ENCODE measurements at regions not wholly inside any gene's neighbourhood (a gene's known extent, or its start where the extent isn't known, plus 50 kb on each side); places are given as distances from the start of the nearest gene placed in this dataset.

DNA sequence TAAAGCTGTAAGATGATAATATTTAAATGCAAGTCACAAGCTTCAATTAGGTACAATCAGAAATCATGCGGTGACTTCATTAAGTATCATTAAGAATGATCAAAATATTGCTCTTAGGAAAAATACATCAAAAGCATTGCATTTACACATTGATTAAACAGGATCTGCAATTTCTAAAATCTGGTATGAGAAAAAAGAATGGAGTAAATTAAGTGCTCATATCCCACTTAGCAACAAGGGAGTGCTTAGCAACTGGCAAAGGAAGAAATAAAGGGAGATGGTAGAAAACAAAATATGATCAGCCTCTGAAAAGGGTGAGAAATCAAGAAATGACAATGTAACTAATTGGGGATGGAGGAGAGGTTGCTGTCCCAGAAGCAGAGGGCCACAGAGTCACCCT lies 1918.2 kb upstream of the PIK3C3 start:
- 95% methylated on average over 1 of the region's 1 CpG for WGBS
- Histone ChIP-seq H3K27ac (ENCODE audit: low read depth in 1 of 2, low read length in 2 of 2) (no peak overlapping the region), H3K4me3 (ENCODE audit: low read depth in 1 of 3, low read length in 3 of 3) (no peak overlapping the region), H3K36me3 (ENCODE audit: control insufficient read depth in 4 of 4, insufficient read depth in 3 of 4, low read depth in 1 of 4, low read length in 3 of 4) (no peaks in the 10 kb centered on the region), H3K9ac (ENCODE audit: low read depth in 1 of 2, low read length in 2 of 2) (no peak overlapping the region), H3K27me3 (ENCODE audit: control insufficient read depth in 4 of 4, insufficient read depth in 4 of 4, low read length in 3 of 4) (no peaks in the 10 kb centered on the region), H3K9me3 (ENCODE audit: control insufficient read depth in 4 of 4, low read length in 3 of 4) (no peaks in the 10 kb centered on the region), H3K4me1 (ENCODE audit: control insufficient read depth in 4 of 4, insufficient read depth in 4 of 4, low read length in 3 of 4) (no peaks in the 10 kb centered on the region)
- DNase-seq (ENCODE audit: low spot score) = no peak
- TF ChIP-seq HNF4G (IDR thresholded peaks at IDR 0.05) (no peak), RXRA (IDR thresholded peaks at IDR 0.05) (no peak), FOXA1 (IDR thresholded peaks at IDR 0.05) (no peak), JUND (IDR thresholded peaks at IDR 0.05) (no peak), GABPA (IDR thresholded peaks at IDR 0.05 in 1 of 2, conservative IDR thresholded peaks at IDR 0.05 in 1 of 2) (no peak), HNF4A (conservative IDR thresholded peaks at IDR 0.05) (no peak), TAF1 (conservative IDR thresholded peaks at IDR 0.05) (no peak), YY1 (IDR thresholded peaks at IDR 0.05) (no peak), FOXA2 (IDR thresholded peaks at IDR 0.05) (no peak), NR2F2 (IDR thresholded peaks at IDR 0.05) (no peak), EGR1 (IDR thresholded peaks at IDR 0.05; ENCODE audit: low read depth in 2 of 2) (no peak), SP1 (IDR thresholded peaks at IDR 0.05) (no peak), RAD21 (IDR thresholded peaks at IDR 0.05) (no peak)
- TF ChIP-seq, protein P1, sequence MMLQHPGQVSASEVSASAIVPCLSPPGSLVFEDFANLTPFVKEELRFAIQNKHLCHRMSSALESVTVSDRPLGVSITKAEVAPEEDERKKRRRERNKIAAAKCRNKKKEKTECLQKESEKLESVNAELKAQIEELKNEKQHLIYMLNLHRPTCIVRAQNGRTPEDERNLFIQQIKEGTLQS (IDR thresholded peaks at IDR 0.05) = no peak
- TF ChIP-seq, protein P2, sequence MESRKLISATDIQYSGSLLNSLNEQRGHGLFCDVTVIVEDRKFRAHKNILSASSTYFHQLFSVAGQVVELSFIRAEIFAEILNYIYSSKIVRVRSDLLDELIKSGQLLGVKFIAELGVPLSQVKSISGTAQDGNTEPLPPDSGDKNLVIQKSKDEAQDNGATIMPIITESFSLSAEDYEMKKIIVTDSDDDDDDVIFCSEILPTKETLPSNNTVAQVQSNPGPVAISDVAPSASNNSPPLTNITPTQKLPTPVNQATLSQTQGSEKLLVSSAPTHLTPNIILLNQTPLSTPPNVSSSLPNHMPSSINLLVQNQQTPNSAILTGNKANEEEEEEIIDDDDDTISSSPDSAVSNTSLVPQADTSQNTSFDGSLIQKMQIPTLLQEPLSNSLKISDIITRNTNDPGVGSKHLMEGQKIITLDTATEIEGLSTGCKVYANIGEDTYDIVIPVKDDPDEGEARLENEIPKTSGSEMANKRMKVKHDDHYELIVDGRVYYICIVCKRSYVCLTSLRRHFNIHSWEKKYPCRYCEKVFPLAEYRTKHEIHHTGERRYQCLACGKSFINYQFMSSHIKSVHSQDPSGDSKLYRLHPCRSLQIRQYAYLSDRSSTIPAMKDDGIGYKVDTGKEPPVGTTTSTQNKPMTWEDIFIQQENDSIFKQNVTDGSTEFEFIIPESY (IDR thresholded peaks at IDR 0.05) = no peak
- TF ChIP-seq, protein P3, sequence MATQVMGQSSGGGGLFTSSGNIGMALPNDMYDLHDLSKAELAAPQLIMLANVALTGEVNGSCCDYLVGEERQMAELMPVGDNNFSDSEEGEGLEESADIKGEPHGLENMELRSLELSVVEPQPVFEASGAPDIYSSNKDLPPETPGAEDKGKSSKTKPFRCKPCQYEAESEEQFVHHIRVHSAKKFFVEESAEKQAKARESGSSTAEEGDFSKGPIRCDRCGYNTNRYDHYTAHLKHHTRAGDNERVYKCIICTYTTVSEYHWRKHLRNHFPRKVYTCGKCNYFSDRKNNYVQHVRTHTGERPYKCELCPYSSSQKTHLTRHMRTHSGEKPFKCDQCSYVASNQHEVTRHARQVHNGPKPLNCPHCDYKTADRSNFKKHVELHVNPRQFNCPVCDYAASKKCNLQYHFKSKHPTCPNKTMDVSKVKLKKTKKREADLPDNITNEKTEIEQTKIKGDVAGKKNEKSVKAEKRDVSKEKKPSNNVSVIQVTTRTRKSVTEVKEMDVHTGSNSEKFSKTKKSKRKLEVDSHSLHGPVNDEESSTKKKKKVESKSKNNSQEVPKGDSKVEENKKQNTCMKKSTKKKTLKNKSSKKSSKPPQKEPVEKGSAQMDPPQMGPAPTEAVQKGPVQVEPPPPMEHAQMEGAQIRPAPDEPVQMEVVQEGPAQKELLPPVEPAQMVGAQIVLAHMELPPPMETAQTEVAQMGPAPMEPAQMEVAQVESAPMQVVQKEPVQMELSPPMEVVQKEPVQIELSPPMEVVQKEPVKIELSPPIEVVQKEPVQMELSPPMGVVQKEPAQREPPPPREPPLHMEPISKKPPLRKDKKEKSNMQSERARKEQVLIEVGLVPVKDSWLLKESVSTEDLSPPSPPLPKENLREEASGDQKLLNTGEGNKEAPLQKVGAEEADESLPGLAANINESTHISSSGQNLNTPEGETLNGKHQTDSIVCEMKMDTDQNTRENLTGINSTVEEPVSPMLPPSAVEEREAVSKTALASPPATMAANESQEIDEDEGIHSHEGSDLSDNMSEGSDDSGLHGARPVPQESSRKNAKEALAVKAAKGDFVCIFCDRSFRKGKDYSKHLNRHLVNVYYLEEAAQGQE (IDR thresholded peaks at IDR 0.05) = no peak
- TF ChIP-seq, protein P4, sequence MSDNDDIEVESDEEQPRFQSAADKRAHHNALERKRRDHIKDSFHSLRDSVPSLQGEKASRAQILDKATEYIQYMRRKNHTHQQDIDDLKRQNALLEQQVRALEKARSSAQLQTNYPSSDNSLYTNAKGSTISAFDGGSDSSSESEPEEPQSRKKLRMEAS (IDR thresholded peaks at IDR 0.05) = no peak
- TF ChIP-seq, protein P5, sequence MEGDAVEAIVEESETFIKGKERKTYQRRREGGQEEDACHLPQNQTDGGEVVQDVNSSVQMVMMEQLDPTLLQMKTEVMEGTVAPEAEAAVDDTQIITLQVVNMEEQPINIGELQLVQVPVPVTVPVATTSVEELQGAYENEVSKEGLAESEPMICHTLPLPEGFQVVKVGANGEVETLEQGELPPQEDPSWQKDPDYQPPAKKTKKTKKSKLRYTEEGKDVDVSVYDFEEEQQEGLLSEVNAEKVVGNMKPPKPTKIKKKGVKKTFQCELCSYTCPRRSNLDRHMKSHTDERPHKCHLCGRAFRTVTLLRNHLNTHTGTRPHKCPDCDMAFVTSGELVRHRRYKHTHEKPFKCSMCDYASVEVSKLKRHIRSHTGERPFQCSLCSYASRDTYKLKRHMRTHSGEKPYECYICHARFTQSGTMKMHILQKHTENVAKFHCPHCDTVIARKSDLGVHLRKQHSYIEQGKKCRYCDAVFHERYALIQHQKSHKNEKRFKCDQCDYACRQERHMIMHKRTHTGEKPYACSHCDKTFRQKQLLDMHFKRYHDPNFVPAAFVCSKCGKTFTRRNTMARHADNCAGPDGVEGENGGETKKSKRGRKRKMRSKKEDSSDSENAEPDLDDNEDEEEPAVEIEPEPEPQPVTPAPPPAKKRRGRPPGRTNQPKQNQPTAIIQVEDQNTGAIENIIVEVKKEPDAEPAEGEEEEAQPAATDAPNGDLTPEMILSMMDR (IDR thresholded peaks at IDR 0.05; ENCODE audit: low read depth, low read length, missing input control) = no peak

All from liver (tissue), 8 donors.